GM04503 (cell line): ENCODE measurements at regions not wholly inside any gene's neighbourhood (a gene's known extent, or its start where the extent isn't known, plus 50 kb on each side); places are given as distances from the start of the nearest gene placed in this dataset.

Experiments used
- DNase-seq: peaks from one replicate; pipeline ENCODE4 v3.0.0-alpha.2; 2012; ENCODE audit warnings: low read depth

DNA sequence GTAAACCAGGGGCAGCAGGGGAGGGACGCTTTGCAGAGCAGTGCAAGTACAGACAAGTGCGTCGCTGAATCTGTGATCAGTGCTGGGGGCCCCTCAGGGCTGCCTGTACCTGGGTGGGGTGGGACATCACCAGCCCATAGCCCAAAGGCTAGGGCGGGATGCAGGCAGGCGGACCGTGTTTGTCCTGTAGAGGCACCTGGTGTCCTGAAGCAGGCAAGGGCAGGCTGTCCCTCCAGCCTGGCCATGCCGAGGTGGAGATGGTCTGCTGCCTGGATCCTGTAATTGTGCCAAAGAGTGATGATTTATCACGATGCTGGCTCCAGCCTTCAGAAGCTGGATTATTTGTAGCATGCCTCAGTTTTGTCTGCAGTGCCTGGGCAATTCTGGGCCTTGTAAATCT is 137.9 kb upstream of the GSE1 start:
- no peak for DNase-seq

- DNase-seq = no peak
Measured at GRCh38 chr16:85475691-85476300, 137.3 kb upstream of the GSE1 start.

- DNase-seq = no peak
Measured at GRCh38 chr16:85476389-85476788, 136.7 kb upstream of the GSE1 start.

- no peak for DNase-seq
Measured at GRCh38 chr16:85477801-85478363, 135.2 kb upstream of the GSE1 start.

DNA sequence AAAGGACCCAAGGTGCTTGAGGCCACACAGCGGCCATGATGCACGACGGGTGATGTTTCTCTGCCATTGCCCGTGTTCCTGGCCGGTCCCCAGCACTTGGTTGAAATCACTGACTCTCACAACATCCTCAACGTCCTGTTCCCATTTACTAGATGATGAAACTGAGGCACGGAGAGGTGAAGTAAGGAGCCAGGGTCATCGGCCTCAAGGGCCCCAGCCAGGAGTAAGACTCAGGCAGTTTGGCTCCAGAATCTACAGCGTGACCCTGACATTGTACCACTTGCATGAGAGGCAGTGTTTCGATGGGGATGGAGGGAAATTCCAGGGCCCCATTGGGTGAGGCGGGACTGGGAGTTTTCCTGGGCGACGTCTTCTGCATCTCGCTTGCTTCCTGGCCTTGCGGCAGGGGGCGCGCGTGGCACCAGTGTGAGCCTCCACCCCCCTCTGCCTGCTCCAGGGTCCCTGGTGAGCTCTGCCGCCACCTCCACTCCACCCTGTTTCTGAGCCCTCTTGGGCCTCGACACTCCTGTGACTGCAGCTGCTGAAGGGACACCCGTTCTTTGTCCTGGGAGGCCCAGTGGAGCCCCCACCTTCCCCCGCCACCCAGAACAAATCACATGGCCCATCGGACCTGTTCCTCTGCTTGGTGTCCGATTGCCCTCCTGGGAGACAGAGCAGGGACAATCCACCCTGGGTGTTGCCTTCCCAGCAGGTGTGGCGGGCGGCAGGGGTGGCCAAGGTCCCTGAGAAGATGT is 133.0 kb upstream of the GSE1 start:
- no peak for DNase-seq

DNA sequence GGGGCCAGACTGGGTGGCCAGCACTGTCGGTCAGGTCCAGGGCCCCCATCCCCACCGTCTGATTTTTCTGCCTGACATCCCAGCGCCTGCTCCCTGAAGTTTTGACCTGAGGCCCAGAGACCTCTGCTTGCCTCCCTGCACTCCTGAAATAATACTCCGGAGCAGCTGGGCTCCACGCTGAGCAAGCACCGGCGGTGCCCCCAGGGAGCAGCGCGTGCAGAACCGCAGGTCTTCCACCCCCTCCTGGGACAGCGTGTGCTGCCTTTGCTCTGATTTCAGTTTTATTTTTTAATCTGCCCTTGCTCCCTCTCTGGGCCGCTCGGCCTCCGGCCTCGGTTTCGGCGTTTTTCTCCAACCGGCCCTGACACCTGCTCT is 132.4 kb upstream of the GSE1 start:
- DNase-seq = no peak

- DNase-seq = no peak
Measured at GRCh38 chr16:85481206-85481605, 131.9 kb upstream of the GSE1 start.

DNA sequence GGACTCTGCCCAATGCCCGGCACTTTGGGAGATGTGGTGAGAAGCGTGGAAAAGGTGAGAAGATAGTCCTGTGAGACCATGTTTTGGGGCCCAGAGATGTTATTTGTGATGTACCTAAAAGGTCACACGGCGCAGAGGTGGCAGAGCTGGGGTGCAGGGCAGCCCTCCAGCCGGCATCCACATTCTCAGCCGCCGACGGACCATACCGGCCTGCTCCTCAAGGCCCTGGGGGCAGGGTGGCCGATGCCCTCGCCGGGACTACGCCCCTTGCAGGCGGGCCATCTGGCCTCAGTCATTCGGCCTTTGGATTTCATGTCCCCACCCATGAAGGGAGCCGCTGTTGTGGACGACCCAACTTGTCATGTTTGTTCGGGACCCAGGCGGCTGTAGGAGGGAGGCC is 131.4 kb upstream of the GSE1 start:
- DNase-seq = no peak

DNA sequence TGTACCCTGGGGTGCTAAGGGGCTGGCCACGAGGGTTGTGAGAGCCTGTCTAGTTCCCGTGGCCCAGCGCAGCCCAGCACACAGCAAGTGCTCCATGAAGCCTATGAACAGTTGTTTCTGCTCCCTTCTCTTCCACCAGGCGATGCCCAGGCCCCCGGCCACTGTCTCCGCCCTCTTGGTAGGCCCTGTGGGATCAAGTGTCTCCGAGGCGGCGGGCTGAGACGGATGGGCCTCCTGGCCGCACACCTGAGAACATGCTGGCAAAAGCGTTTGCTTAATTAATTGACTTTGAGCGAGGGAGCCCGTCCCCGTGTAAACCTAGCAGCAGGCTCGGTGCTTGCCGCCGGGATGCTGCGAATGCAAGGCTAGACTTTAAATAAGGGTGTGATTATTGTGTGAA is 129.7 kb upstream of the GSE1 start:
- DNase-seq = no peak

- no peak for DNase-seq
Measured at GRCh38 chr16:85484347-85485300, 128.5 kb upstream of the GSE1 start.

DNA sequence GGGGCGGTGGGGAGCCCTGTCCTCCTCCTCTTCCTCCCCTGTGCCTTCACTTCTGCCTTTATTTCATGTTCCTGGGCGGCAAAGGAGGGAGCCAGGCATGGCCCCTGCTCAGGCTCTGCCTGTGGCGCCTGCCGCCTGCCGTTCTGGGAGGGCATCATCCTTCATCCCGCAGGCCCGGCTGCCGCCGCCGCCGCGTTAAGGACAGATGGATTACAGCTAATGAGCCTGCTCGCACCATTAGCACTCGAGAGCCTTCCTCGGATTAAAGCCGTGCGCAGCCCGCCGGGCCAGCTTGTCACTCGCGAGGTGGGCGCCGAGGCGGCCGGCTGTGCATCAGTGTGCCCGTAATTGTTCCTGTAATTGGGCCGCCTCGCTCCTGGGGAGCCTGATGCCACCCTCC is 127.7 kb upstream of the GSE1 start:
- no peak for DNase-seq

DNA sequence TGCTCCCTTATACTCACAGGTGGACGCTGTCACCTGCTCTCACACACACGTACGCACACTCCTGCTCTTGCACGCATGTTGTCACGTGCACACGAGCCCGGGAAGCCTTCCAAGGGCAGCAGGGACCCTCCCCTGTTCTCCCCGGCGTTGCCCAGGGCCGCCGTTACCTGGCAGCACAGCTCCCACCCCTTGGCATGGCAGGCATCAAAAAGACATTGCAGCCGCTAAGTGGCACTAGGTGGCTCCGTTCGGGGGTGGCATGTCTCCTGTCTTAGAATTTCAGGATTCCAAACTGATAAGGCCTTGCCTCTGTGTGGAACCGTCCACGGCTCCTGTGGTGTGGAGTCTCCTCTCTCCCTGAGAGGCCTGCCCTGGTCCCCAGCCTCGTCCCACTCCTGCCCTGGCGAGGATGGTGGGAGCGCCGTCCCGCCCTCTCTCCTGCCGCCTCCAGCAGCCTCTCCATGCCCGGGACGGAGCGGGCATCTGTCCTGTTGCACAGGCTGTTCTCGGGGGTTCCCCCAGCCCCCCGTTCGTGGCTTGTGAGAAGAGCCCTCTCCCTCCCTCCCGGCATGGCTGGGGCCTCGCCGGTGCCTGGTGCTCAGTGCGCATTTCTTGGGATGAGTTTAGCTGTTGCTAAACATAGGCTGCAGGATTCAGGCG is 126.7 kb upstream of the GSE1 start:
- DNase-seq = no peak

- no peak for DNase-seq
Measured at GRCh38 chr16:85488414-85488813, 124.7 kb upstream of the GSE1 start.

DNA sequence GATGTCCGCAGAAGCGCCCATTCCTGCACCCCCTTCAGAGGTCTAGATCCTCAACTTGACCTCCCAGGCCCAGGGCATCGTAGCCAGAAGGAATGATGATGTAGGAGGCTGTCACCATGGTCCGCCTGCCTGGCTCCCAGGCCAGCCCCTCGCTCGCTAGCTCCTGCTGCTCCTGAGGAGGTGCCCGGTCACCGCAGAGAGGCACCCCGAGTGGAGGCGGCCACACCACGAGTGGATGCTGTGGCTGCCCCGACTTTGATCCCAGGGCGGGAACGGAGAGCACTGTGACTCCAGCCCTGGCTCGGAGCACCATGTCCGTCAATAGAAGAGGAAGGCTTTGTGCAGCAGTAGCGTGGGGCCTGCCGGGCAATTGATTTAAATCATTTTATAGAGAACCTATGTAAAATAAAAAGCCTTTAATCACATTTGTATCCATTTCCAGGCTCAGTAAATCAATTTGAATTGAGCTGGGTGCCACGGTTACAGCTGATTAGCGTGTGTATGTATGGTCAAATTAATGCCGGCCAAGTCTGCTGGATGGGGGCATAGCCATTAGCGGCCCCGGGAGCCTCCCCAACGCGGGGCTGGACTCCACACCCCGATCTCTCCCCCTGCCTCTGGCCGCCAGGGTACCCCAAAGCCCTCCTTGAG is 122.6 kb upstream of the GSE1 start:
- DNase-seq = no peak

DNA sequence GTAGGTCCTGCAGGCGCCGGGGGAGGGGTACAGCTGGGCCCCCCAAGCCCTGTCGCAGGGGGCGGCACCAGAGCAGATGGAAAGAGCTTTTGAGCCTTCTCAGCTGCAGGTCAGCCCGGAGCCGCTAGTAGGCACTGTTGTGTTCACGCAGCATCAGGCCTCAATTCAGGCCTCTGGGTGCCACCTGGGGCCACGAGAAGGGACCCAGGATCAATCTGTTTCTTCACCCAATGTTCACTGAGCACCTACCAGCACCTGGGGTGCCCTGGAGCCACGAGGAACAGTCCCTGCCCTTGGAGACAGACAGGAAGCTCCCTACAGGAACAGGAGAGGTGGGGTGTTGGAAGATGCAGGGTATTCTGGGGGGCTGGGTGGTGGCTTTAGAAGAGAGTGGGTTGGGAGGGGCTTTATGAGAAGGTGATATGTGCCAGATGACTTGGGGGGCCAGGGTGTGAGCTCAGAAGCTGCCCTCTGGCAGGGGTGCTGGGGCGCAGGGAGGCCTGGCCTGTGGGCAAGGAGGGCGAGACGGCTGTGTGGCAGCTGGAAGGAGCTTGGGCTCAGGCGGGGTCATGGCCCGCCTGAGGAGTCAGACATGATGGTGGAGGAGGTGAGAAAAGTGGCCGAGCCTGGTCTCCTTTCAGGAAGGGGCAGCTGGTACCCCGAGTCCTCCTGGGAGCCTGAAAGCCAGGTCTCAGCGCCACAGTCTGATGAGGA is 121.9 kb upstream of the GSE1 start:
- no peak for DNase-seq

- no peak for DNase-seq
Measured at GRCh38 chr16:85491798-85492294, 121.3 kb upstream of the GSE1 start.

- no peak for DNase-seq
Measured at GRCh38 chr16:85492295-85492864, 120.7 kb upstream of the GSE1 start.

GRCh38 chr16:85494315-85494714 is 118.8 kb upstream of the GSE1 start:
- DNase-seq = no peak

GRCh38 chr16:85495259-85495658 is 117.9 kb upstream of the GSE1 start:
- no peak for DNase-seq

GRCh38 chr16:85495823-85496538 is 117.1 kb upstream of the GSE1 start:
- DNase-seq = no peak
